Naive thymus-derived CD8-positive, alpha-beta T cell (primary cell): ENCODE measurements at regions not wholly inside any gene's neighbourhood (a gene's known extent, or its start where the extent isn't known, plus 50 kb on each side); places are given as distances from the start of the nearest gene placed in this dataset.

Source experiments
- ATAC-seq, 2 donors: fragments of 150-1000 bp; cut with Tn5 transposase in 1 of 2; sonication (Bioruptor Pico), chemical (Tn5 transposase) in 1 of 2; 1 replicate in 1 of 2; 2 replicates in 1 of 2; pipeline ENCODE4 v1.10.0; 2021; ENCODE audit warnings: mild to moderate bottlenecking in 2 of 2, moderate library complexity in 2 of 2
- POLR2A ChIA-PET: fragments of 350-600 bp; sonication (Branson Sonifier 250); formaldehyde crosslinking; loops from one replicate; lab custom pipeline; 2021; ENCODE audit warnings: antibody characterized with exemption; lab: Charles Lee
- DNase-seq, 10 donors: peaks; one replicate each; pipeline versions ENCODE4 v3.0.0 to v3.0.0-alpha.2; 2020 to 2022
- H3K27ac Mint-ChIP-seq, 10 donors: one replicate each; pipeline ENCODE4 v1.8.0; 2020 to 2022; ENCODE audit warnings: mild to moderate bottlenecking in 10 of 10, mixed read lengths in 10 of 10, moderate library complexity in 4 of 10, inconsistent platforms in 1 of 10
- H3K27me3 Mint-ChIP-seq, 5 donors: one replicate each; pipeline ENCODE4 v1.8.0; 2021 to 2022; ENCODE audit warnings: mixed read lengths in 5 of 5
- H3K36me3 Mint-ChIP-seq, 3 donors: one replicate each; pipeline ENCODE4 v1.8.0; 2020 to 2022; ENCODE audit warnings: mixed read lengths in 3 of 3, mild to moderate bottlenecking in 2 of 3, inconsistent platforms in 1 of 3
- H3K4me1 Mint-ChIP-seq, 4 donors: one replicate each; pipeline ENCODE4 v1.8.0; 2021 to 2022; ENCODE audit warnings: mixed read lengths in 4 of 4
- H3K4me3 Mint-ChIP-seq, 10 donors: one replicate each; pipeline ENCODE4 v1.8.0; 2020 to 2022; ENCODE audit warnings: mild to moderate bottlenecking in 10 of 10, mixed read lengths in 10 of 10, moderate library complexity in 6 of 10, inconsistent platforms in 1 of 10
- H3K9me3 Mint-ChIP-seq, 9 donors: one replicate each; pipeline ENCODE4 v1.8.0; 2020 to 2022; ENCODE audit warnings: mixed read lengths in 9 of 9, mild to moderate bottlenecking in 3 of 9, inconsistent platforms in 1 of 9, moderate library complexity in 1 of 9

- H3K9me3 Mint-ChIP-seq = peaks cover 0 to 27% (median 0%) of the 10 kb centered on the region in 9 donors
- DNase-seq = no peak
- POLR2A ChIA-PET = no interaction called here
- H3K27ac Mint-ChIP-seq = no peak overlapping the region
- H3K4me1 Mint-ChIP-seq = no peaks in the 10 kb centered on the region
- ATAC-seq = no peak
- peaks cover 0 to 4% (median 0%) of the 10 kb centered on the region in 5 donors for H3K27me3 Mint-ChIP-seq
- no peaks in the 10 kb centered on the region for H3K36me3 Mint-ChIP-seq
- H3K4me3 Mint-ChIP-seq = no peak overlapping the region
These were observed 121.4 kb downstream of the BMP2 start for GRCh38 chr20:6888736-6889395.

- H3K27ac Mint-ChIP-seq = no peak overlapping the region
- no peaks in the 10 kb centered on the region for H3K4me1 Mint-ChIP-seq
- H3K36me3 Mint-ChIP-seq = no peaks in the 10 kb centered on the region
- no peak overlapping the region for H3K4me3 Mint-ChIP-seq
- POLR2A ChIA-PET = no interaction called here
- H3K27me3 Mint-ChIP-seq = peaks cover 0 to 4% (median 0%) of the 10 kb centered on the region in 5 donors
- no peak for DNase-seq
- ATAC-seq = no peak
- H3K9me3 Mint-ChIP-seq = peaks cover 0 to 22% (median 5%) of the 10 kb centered on the region in 9 donors
These were observed 125.2 kb downstream of the BMP2 start for GRCh38 chr20:6892724-6893123.

GRCh38 chr20:6898928-6899327 lies 131.4 kb downstream of the BMP2 start:
- POLR2A ChIA-PET = no interaction called here
- ATAC-seq (no peak), DNase-seq (no peak)
- Mint-ChIP-seq H3K36me3 (no peaks in the 10 kb centered on the region), H3K27ac (no peak overlapping the region), H3K4me1 (no peaks in the 10 kb centered on the region), H3K27me3 (peaks cover 0 to 3% (median 0%) of the 10 kb centered on the region in 5 donors), H3K9me3 (peaks cover 2 to 26% (median 7%) of the 10 kb centered on the region in 9 donors), H3K4me3 (no peak overlapping the region)

GRCh38 chr20:6906871-6907270 lies 139.4 kb downstream of the BMP2 start:
- H3K27me3 Mint-ChIP-seq = no peaks in the 10 kb centered on the region

GRCh38 chr20:6908673-6909072 lies 141.2 kb downstream of the BMP2 start:
- POLR2A ChIA-PET = no interaction called here

More at GRCh38 chr20:6906871-6907270, 139.4 kb downstream of the BMP2 start:
- no peak for ATAC-seq
- no peaks in the 10 kb centered on the region for H3K4me1 Mint-ChIP-seq
- DNase-seq = no peak
- POLR2A ChIA-PET = no interaction called here
- H3K36me3 Mint-ChIP-seq = no peaks in the 10 kb centered on the region
- no peak overlapping the region for H3K4me3 Mint-ChIP-seq
- no peak overlapping the region for H3K27ac Mint-ChIP-seq
- peaks cover 0 to 10% (median 0%) of the 10 kb centered on the region in 9 donors for H3K9me3 Mint-ChIP-seq

GRCh38 chr20:6909608-6910007 lies 142.1 kb downstream of the BMP2 start:
- H3K36me3 Mint-ChIP-seq = no peaks in the 10 kb centered on the region
- H3K27me3 Mint-ChIP-seq = no peaks in the 10 kb centered on the region

More at GRCh38 chr20:6908673-6909072, 141.2 kb downstream of the BMP2 start:
- ATAC-seq (no peak), DNase-seq (no peak)
- Mint-ChIP-seq H3K9me3 (peaks cover 0 to 17% (median 0%) of the 10 kb centered on the region in 9 donors), H3K4me1 (no peaks in the 10 kb centered on the region), H3K27me3 (no peaks in the 10 kb centered on the region), H3K27ac (no peak overlapping the region), H3K36me3 (no peaks in the 10 kb centered on the region), H3K4me3 (no peak overlapping the region)

GRCh38 chr20:6914986-6915385 lies 147.5 kb downstream of the BMP2 start:
- POLR2A ChIA-PET = no interaction called here
- no peaks in the 10 kb centered on the region for H3K36me3 Mint-ChIP-seq
- peaks cover 0 to 15% (median 6%) of the 10 kb centered on the region in 9 donors for H3K9me3 Mint-ChIP-seq
- ATAC-seq = no peak
- DNase-seq = no peak
- no peaks in the 10 kb centered on the region for H3K27me3 Mint-ChIP-seq
- no peak overlapping the region for H3K4me3 Mint-ChIP-seq
- no peaks in the 10 kb centered on the region for H3K4me1 Mint-ChIP-seq
- no peak overlapping the region for H3K27ac Mint-ChIP-seq

More at GRCh38 chr20:6909608-6910007, 142.1 kb downstream of the BMP2 start:
- H3K4me1 Mint-ChIP-seq = no peaks in the 10 kb centered on the region
- DNase-seq (no peak), ATAC-seq (no peak)
- H3K27ac Mint-ChIP-seq = no peak overlapping the region
- no peak overlapping the region for H3K4me3 Mint-ChIP-seq
- POLR2A ChIA-PET = no interaction called here
- H3K9me3 Mint-ChIP-seq = peaks cover 0 to 17% (median 3%) of the 10 kb centered on the region in 9 donors

GRCh38 chr20:6916938-6917337 lies 149.5 kb downstream of the BMP2 start:
- Mint-ChIP-seq H3K27me3 (no peaks in the 10 kb centered on the region), H3K4me1 (no peaks in the 10 kb centered on the region), H3K4me3 (no peak overlapping the region), H3K27ac (no peak overlapping the region), H3K36me3 (no peaks in the 10 kb centered on the region), H3K9me3 (peaks cover 0 to 15% (median 6%) of the 10 kb centered on the region in 9 donors)
- ATAC-seq (no peak), DNase-seq (no peak)
- POLR2A ChIA-PET = no interaction called here

GRCh38 chr20:6919792-6920468 lies 152.4 kb downstream of the BMP2 start:
- ATAC-seq (no peak), DNase-seq (no peak)
- POLR2A ChIA-PET = no interaction called here
- Mint-ChIP-seq H3K27ac (no peak overlapping the region), H3K27me3 (no peaks in the 10 kb centered on the region), H3K4me1 (no peaks in the 10 kb centered on the region), H3K9me3 (peaks cover 0 to 9% (median 6%) of the 10 kb centered on the region in 9 donors), H3K36me3 (no peaks in the 10 kb centered on the region), H3K4me3 (no peak overlapping the region)

- Mint-ChIP-seq H3K27ac (no peak overlapping the region), H3K27me3 (no peaks in the 10 kb centered on the region), H3K4me1 (no peaks in the 10 kb centered on the region), H3K9me3 (peaks cover 0 to 9% (median 6%) of the 10 kb centered on the region in 9 donors), H3K4me3 (no peak overlapping the region), H3K36me3 (no peaks in the 10 kb centered on the region)
- POLR2A ChIA-PET = no interaction called here
- ATAC-seq (no peak), DNase-seq (no peak)
These were observed 153.6 kb downstream of the BMP2 start for GRCh38 chr20:6920991-6921613.

GRCh38 chr20:6921717-6922386 lies 154.4 kb downstream of the BMP2 start:
- POLR2A ChIA-PET = no interaction called here

GRCh38 chr20:6924681-6925080 lies 157.2 kb downstream of the BMP2 start:
- H3K36me3 Mint-ChIP-seq = peaks cover 0 to 12% (median 0%) of the 10 kb centered on the region in 3 donors
- H3K27me3 Mint-ChIP-seq = no peaks in the 10 kb centered on the region

More at GRCh38 chr20:6921717-6922386, 154.4 kb downstream of the BMP2 start:
- no peak for ATAC-seq
- Mint-ChIP-seq H3K27me3 (no peaks in the 10 kb centered on the region), H3K36me3 (peaks cover 0 to 4% (median 0%) of the 10 kb centered on the region in 3 donors), H3K9me3 (peaks cover 0 to 16% (median 6%) of the 10 kb centered on the region in 9 donors), H3K4me3 (no peak overlapping the region), H3K4me1 (no peaks in the 10 kb centered on the region), H3K27ac (no peak overlapping the region)
- DNase-seq = no peak

More at GRCh38 chr20:6924681-6925080, 157.2 kb downstream of the BMP2 start:
- POLR2A ChIA-PET = no interaction called here
- Mint-ChIP-seq H3K4me3 (no peak overlapping the region), H3K9me3 (peaks cover 4 to 13% (median 6%) of the 10 kb centered on the region in 9 donors), H3K4me1 (no peaks in the 10 kb centered on the region), H3K27ac (no peak overlapping the region)
- ATAC-seq = no peak
- DNase-seq = no peak
